PFSK-1 (cell line): ENCODE measurements at regions not wholly inside any gene's neighbourhood (a gene's known extent, or its start where the extent isn't known, plus 50 kb on each side); places are given as distances from the start of the nearest gene placed in this dataset.

Experiments
- FOXP2 ChIP-seq: optimal IDR thresholded peaks from 2 replicates; pipeline ENCODE3; 2011; ENCODE audit warnings: borderline replicate concordance, control low read depth, inconsistent platforms; ENCODE audit not compliant: insufficient read depth; ENCODE audit errors: extremely low read length, extremely low read depth
- POLR2AphosphoS5 ChIP-seq: IDR thresholded peaks from 2 replicates; pipeline ENCODE4 v1.6.1; 2012; ENCODE audit warnings: low read depth, mild to moderate bottlenecking, control low read depth, low read length, moderate library complexity
- SIN3A ChIP-seq: IDR thresholded peaks from 2 replicates; pipeline ENCODE4 v1.6.1; 2012; ENCODE audit warnings: mild to moderate bottlenecking, low read length, moderate library complexity, borderline replicate concordance; ENCODE audit not compliant: insufficient read depth
- TAF1 ChIP-seq: IDR thresholded peaks from 2 replicates; pipeline ENCODE4 v1.6.1; 2012; ENCODE audit warnings: low read length, control low read depth, borderline replicate concordance; ENCODE audit not compliant: insufficient read depth
- TF ChIP-seq, protein P1 (sequence below), 2 experiments: IDR thresholded peaks; 2 replicates each; pipeline versions ENCODE4 v1.6.1 to v1.8.0; 2011 to 2012; ENCODE audit warnings: low read depth in 2 of 2, low read length in 2 of 2, control low read depth in 1 of 2, inconsistent platforms in 1 of 2, mild to moderate bottlenecking in 1 of 2, moderate library complexity in 1 of 2; ENCODE audit not compliant: insufficient read depth in 1 of 2

DNA sequence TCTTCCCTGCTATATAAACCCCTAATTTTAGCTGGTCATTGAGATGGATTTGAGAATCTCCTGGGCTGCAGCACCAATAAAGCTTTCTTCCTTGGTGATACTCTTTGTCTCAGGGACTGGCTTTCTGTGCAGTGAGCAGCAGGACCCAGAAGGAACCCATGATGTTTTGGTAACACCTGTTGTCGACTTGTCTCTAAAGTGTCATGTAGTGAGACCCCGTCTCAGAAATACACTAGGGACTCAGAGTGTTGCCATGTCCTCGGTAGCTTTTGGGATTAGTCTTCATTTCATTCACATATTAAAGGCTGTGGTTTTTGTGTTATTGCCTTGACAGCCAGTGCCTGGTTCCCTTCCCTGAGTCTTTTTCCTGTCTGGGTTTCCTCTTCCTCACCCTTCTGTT lies 1078.7 kb downstream of the TBC1D22A start:
- TF ChIP-seq, protein P1, sequence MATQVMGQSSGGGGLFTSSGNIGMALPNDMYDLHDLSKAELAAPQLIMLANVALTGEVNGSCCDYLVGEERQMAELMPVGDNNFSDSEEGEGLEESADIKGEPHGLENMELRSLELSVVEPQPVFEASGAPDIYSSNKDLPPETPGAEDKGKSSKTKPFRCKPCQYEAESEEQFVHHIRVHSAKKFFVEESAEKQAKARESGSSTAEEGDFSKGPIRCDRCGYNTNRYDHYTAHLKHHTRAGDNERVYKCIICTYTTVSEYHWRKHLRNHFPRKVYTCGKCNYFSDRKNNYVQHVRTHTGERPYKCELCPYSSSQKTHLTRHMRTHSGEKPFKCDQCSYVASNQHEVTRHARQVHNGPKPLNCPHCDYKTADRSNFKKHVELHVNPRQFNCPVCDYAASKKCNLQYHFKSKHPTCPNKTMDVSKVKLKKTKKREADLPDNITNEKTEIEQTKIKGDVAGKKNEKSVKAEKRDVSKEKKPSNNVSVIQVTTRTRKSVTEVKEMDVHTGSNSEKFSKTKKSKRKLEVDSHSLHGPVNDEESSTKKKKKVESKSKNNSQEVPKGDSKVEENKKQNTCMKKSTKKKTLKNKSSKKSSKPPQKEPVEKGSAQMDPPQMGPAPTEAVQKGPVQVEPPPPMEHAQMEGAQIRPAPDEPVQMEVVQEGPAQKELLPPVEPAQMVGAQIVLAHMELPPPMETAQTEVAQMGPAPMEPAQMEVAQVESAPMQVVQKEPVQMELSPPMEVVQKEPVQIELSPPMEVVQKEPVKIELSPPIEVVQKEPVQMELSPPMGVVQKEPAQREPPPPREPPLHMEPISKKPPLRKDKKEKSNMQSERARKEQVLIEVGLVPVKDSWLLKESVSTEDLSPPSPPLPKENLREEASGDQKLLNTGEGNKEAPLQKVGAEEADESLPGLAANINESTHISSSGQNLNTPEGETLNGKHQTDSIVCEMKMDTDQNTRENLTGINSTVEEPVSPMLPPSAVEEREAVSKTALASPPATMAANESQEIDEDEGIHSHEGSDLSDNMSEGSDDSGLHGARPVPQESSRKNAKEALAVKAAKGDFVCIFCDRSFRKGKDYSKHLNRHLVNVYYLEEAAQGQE (IDR thresholded peaks at IDR 0.05; ENCODE audit: insufficient read depth in 1 of 2, low read depth in 2 of 2, low read length in 2 of 2), result no peak
- TF ChIP-seq POLR2AphosphoS5 (no peak), FOXP2 (no peak)

DNA sequence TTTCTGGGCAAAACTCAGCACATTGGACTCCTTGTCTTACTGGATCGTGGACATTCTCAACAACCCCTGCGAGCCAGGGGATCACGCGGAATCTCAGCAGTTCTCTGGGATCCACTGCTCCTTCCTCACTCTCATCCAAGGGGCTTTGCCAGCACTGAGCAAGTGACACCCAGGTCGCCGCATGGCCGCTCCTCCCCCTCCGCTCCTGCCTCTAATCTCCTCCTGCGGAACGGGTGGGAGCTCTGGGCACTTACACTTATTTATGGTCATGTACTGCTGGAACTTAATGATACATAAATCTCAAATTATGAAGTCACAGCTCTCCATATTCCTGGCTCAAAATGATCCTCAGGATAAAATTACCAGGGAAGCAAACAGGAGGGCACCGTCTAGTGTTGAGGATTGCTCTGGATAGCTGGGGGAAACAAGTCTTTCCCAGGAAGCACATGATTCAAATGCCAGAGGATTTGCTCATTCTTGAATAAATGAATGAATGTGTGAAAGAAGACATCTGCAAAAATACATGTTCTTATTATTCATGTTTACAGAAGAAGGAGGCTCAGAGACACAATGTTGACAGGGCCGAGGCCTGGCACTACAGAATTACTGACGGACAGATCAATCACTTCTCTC lies 1077.3 kb downstream of the TBC1D22A start:
- no peak for TF ChIP-seq TAF1
- no peak for TF ChIP-seq FOXP2
- TF ChIP-seq SIN3A, result no peak
- no peak for TF ChIP-seq POLR2AphosphoS5
- TF ChIP-seq, protein P1 (IDR thresholded peaks at IDR 0.05; ENCODE audit: insufficient read depth in 1 of 2, low read depth in 2 of 2, low read length in 2 of 2), result no peak

DNA sequence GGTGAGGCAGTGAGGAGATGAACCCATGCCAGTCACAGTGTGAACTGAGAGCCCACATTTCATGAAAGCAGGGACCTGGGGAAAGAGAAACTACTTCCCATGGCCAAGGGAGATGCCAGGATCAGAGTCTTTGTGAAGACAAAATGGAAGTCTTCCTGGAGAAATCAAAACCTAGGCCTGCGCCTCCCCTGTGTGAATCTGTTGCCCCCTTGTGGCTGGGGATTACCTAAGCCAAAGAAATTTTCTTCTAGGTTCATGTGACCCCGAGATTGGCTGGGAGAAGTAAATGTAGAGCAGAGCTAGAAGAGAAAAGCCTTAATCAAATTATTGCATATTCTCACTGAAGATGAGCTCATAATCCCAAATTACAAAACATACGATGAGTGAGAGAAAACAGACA lies 1075.3 kb downstream of the TBC1D22A start:
- TF ChIP-seq POLR2AphosphoS5 (no peak), FOXP2 (no peak), SIN3A (no peak), TAF1 (no peak)
- TF ChIP-seq, protein P1 (IDR thresholded peaks at IDR 0.05; ENCODE audit: insufficient read depth in 1 of 2, low read depth in 2 of 2, low read length in 2 of 2), result no peak

DNA sequence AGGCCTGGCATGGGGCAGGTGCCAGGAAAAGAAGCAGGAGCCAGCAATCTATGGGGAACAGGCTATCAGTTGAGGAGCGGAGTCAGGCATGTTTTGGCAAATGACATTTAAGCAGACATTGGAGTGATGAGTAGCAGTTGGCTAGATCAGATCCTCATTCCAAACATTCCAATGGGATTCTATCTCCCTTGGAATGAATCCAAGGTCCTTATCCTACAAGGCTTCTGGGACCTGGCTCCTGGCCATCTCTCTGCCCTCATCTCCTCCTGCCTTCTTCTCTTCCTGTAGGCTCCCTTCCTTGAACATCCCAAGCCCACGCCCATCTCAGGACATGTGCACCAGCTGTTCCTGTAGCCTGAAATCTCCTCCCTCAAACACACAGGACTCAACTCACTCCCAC lies 1074.5 kb downstream of the TBC1D22A start:
- TF ChIP-seq, protein P1 (IDR thresholded peaks at IDR 0.05; ENCODE audit: insufficient read depth in 1 of 2, low read depth in 2 of 2, low read length in 2 of 2), result no peak
- TF ChIP-seq TAF1 (no peak), SIN3A (no peak), POLR2AphosphoS5 (no peak), FOXP2 (no peak)

DNA sequence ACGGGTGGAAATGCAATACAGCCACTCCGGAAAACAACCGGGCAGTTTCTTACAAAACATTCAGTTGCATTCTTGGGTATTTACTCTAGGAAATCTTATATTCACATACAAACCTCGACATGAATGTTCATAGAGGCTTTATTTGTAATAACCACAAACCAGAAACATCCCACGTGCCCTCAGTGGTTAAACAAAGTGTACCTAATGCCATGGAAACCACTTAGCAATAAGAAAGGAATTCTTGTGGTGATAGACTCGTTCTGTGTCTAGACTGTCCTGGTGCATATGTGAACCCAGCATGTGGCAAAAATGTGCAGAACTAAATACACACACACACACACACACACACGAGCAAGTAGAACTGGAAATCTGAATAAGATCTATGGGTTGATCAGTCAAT lies 1073.3 kb downstream of the TBC1D22A start:
- TF ChIP-seq TAF1 (no peak), POLR2AphosphoS5 (no peak), FOXP2 (no peak), SIN3A (no peak)
- TF ChIP-seq, protein P1 (IDR thresholded peaks at IDR 0.05; ENCODE audit: insufficient read depth in 1 of 2, low read depth in 2 of 2, low read length in 2 of 2), result no peak
